22Rv1 (cell line): ENCODE measurements at regions not wholly inside any gene's neighbourhood (a gene's known extent, or its start where the extent isn't known, plus 50 kb on each side); places are given as distances from the start of the nearest gene placed in this dataset.

Experiments
- CTCF ChIP-seq: fragments of 450-650 bp; IDR thresholded peaks from 2 replicates; pipeline ENCODE4 v1.5.1; 2017; ENCODE audit warnings: mild to moderate bottlenecking
- ZFX ChIP-seq: fragments of 450-650 bp; IDR thresholded peaks from 2 replicates; pipeline ENCODE4 v1.6.1; 2017; ENCODE audit warnings: antibody characterized with exemption, borderline replicate concordance

DNA sequence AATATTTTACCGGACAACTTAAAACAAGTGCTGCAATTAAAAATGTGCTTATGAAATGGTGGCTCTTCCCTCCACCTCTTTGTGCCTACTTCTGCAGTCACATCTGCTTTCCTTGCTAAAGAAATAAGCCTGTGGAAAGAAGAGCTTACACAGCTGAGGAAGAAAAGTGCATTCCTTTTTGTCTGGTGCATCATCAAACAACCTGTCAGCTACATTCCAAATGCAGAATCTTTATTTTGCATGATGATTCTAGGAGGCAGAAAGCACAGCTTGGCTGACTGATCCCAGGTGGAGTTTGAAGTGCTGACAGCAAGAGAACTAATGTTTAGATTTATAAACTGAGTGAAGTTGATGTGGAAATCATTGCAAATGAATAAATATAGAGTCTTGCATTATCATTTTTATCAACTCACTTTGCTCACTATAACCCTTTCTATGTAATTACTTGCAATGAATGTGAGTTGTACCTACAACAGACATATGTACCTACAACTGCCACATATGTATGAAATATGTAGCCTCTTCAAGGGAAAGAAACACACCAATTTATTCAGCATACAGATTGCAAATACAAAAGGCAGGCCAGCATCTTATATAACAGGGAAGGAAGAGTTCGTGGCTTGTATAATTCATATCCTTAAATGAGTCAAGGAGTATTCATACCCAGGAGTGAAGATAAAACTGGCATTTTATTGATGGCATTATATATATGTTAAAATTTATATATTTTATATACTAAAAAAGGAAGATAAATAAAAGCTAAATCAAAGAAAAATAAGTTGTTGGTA lies 223.4 kb upstream of the MCHR2 start:
- no peak for TF ChIP-seq CTCF
- no peak for TF ChIP-seq ZFX
